Stimulated activated CD4-positive, alpha-beta T cell treated with anti-CD3 and anti-CD28 coated beads, TNF-alpha, amount 100 ng/mL, for 1 hour (primary cell): ENCODE measurements at regions not wholly inside any gene's neighbourhood (a gene's known extent, or its start where the extent isn't known, plus 50 kb on each side); places are given as distances from the start of the nearest gene placed in this dataset.

Experiments used
- DNase-seq, 3 donors: peaks; one replicate each; pipeline ENCODE4 v3.0.0-alpha.2; 2020; ENCODE audit warnings: low read depth in 3 of 3, low spot score in 1 of 3

DNA sequence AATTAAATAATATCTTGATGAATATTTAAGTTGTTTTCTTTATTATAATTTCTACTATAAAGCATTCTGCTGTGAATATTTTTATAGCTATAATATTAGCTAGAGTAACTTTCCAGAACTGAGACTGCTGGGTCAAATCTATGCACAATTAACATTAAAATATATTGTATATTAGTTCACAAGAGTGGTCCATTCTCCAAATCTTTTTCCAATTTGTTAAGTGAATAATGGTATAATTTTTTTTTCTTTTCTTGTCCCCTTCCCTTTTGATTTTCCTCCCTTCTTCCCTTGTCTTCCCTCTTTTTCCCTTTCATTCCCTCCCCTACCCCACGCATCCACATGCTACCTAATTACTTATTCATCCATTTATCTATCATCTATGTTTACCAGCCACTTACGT lies 977.5 kb downstream of the TUSC7 start:
- DNase-seq = no peak

DNA sequence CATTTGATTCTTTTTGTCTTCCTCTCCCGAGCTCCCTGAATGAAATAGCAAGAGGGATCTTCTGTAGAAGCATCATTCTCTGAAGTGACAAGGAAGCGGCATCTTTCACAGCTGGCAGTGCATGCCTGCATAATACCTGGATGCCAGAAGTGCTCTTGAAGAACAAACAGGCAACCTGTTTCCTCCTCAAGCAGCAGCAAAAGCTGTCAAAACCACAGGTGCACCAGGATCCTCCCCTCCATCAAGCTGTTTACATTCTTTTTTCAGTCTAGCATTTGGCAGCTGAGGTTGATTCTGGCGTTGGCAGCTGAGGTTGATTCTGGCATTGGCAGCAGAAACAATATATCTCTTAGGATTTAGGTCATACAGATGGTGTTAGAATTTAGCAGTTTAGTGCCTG lies 979.0 kb downstream of the TUSC7 start:
- DNase-seq = no peak

DNA sequence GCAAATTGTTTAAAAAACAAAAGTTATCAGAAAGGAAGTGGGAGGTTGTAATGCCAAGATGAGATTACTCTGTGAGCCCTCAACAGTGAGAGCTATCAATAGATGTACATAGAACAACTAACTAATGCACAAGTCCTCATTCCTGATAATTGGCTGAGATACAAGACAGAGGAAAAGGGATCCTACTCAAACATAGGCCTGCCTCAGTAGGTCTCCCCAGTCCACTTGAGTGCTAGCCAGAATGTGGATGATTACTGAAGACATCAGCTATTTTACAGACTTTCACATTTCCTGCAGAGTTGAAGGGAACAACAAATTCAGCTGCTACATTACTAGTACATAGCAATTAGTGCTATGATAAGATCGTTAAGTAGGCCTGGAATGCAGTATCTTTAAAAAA lies 981.9 kb downstream of the TUSC7 start:
- DNase-seq = no peak

DNA sequence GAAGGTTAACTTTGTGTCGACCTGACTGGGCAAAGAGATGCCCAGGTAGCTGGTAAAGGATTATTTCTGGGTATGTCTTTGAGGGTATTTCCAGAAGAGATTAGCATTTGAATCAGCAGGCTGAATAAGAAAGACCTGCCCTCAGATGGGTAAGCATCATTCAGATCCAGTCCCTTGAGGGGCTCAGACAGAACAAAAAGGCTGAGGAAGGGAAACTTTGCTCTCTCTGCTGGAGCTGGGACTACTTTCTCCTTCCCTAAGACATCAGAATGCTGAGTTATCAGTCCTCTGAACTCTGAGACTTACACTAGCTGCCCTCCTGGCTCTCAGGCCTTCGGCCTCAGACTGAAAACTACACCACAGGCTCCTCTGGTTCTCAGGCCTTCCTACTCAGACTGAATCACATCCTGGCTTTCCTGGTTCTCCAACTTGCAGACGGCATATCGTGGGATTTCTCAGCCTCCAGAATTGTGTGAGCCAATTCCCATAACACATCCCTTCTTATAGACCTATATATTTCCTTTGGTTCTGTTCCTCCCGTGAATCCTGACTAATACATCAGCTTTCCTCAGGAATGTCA lies 982.9 kb downstream of the TUSC7 start:
- DNase-seq = no peak

DNA sequence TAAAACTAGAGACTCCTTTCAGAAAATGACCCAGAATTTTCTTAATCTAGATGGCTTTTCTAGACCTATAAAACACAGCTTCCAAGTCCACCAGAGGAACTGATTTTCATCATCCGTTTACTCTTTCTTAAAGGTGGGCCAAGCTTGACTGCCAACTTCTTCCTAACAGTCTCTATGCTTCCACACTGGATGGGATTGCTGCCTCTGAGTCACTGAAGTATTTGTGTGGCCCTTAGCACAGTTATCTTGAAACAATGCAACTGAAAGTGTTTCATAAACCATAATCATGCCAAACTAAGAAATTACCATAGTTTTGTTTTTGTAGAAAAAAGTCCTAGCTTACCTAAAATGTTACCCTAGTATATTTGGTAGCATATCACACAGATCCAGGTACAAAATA lies 985.7 kb downstream of the TUSC7 start:
- DNase-seq = no peak

DNA sequence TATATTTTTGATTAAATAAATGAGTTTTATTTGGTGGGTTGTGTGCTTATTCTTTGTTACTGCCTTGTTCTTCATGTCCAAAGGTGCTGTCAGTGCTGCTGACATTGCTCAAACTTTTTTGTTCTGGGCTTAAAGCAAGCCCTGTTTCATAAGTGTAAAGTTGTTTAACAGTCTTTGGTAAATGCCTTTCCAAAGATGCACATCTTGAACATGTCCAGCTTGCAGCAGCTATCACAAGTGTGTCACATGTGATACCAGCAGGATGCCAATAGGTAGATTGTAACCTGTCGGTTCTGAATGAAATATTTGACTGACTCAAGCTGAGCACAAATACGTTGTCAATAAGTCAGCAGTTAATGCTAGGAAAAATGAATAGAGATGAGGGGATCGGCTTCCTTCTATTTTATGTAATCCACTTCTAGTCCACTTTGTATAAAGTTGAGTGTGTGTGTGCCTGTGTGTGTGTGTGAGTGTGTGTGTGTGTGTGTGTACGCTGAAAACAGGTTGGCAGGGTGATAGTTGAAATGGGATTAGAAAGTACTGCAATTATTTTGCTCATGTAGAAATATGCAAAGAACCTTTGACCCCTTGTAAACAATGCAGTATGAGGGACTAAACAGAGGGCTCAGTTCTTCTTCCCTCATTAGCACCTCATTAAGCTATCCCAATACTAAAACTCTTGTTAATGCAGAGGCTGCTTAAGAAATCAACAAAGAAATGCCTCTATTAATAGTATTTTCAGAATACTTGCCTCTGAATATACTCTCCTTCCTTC lies 986.5 kb downstream of the TUSC7 start:
- no peak for DNase-seq

DNA sequence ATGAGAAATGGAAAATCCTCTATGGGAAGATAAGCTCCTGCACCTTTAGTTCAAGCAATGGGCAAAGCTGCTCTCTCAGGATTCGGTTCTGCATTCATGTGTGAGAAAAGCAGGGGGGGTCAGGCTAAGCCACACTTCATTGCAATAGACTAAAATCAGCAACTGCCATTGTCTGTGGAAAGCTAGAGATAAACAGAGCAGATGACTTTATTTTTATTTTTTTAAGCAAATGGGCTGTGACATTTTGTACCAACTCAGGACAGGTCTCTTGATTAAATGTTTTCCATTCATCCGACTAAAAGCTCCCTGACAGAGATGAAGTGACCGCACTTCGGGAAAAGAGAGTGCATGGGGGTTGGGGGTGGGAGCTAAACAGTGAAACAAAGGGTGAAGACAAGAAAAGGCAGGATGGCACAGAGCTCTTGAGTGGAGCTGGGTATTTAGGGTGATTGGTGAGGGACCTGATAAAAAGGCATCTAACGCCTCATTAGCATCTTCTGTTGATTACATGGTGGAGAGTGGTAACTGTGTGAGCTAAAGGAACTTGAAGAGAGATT lies 987.4 kb downstream of the TUSC7 start:
- no peak for DNase-seq

DNA sequence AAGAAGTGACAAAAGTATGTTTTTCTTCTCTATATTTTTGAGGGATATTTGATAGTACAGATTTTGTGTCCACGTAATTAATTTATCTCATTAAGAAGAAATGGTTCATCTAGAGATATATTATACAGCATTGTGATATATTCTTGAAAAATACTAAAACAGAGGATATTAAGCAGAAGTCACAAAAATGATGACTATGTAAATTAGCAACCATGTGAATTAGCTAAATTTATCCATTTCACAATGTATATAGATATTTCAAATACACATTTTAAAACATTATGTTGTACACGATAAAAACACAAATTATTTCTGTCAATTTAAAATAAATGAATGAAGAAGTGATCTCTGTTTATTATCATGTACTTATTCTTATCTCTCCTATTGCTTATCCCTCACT lies 989.5 kb downstream of the TUSC7 start:
- no peak for DNase-seq

DNA sequence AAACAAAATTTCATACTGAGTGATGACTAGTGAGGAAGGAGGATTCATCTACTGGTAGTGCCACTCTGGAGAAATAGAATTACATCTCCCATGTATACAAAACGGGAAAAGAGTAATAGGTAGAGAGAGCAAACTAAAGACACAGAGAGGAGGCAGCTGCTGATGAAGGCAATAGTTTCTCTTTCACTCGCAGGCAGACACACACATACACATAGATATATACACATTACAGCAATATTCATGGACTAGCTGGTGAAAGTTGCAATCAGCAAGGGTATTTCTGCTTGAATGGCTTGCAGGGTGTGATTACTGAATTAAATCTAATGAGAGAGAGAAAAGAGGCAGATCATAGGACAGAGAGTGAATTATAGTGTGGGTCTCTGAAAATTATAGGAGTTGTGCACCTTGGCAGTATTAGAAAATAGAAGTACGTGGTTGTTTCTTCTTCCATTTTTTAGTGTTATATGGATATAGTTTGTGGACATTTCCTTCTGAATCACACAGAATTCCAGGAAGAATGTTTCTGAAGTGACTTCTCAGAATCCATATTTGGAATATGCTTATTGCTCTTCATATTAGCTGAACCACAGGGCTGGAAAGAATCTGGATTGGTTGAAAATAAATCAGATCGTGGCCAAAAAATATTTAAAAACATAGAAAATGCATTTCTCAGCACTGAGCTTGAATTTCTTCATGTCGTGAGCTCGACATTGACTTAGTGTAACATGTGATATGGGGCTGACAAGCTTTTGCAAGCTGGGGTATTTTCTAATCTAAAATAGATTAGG lies 991.2 kb downstream of the TUSC7 start:
- no peak for DNase-seq

DNA sequence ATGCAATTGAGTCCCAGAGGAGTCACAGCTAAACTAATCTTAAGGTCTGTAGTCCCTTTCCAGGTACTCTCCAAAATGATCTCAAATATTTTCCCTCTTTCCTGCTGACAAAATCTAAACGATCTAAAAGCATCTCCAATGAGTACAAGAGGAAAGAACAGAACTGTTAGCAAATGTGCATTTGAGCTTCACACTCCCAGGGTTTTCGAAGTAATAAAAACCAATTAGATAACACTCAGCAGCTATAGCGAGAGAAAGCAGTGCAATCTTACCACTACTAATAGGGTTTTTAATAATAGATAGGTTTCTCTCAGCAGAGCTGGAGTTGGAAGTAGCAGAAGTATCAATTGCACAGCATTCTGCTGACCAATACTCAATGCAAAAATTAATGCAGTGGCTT lies 995.4 kb downstream of the TUSC7 start:
- DNase-seq = no peak

DNA sequence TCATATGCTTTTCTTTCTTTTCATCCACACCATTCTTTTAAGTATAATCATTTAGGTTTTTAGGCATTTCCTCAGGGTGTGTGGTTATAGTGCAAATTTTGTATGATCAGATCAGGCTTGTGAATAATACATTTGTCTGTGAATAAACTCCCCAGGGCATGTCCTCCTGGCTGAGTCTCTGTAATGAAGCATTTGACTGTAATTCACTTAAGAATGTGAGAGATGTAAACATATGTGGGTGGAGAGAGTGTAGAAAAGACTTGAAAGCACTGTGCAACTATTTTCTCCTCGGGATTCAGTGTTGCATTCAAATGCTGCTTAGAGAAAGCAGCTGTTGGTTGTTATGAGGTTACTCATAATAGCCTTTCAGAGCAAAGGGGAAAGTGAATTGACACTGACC lies 996.5 kb downstream of the TUSC7 start:
- DNase-seq = no peak

DNA sequence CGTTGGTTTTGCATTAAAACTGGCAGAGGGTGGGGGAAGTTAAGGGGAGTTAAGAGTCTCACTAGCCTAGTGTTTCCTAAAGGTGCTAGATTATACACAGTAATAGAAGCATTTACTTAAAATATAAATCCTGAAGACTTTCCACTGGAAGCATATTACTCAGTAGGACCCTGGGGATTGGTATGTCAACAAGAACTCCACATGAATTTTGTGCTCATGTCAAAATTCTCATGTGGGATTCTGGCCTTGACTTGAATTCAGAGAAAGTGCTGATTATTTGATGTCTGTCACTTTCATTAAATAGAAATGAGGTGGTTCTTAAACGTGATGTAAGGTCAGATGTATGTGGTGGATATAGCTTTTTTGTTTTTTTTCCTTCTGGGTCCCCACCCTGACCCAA lies 997.2 kb downstream of the TUSC7 start:
- DNase-seq = no peak

DNA sequence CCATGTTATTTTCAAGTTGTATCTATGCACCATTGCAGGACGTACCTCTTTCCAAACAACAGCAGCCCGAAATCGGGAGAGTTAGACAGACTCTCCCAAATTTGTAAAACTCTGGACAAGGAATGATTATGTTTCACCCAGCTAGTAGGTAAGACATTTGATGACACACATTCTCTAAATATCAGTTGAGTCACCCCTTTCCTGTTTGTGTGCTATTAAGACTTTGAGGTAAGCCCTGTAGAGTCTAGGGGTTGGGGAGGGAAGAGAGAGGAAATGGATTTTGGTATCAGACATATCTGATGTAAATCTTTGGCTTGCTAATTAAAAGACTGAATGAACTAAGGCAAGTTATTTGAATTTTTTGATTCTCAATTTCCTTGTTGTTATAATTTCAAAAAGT lies 999.0 kb downstream of the TUSC7 start:
- DNase-seq = no peak

DNA sequence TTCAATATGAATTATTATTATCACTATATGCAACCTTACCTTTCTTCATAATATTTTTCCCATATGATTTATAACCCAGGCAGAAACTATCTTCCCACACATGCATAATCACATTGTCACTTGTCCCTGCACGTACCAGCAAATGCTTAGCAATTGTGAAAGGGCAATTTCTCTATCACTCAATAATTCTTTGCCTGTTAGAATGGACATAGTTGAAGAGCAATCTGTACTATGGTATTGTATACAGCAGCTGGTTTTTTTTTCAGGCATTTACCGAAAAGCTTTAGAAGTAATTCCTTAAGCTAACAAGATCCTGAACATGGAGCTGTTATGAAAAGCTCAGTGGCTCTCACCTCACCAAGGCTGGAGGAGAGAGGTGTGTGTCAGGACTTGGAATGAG lies 999.5 kb downstream of the TUSC7 start:
- no peak for DNase-seq

DNA sequence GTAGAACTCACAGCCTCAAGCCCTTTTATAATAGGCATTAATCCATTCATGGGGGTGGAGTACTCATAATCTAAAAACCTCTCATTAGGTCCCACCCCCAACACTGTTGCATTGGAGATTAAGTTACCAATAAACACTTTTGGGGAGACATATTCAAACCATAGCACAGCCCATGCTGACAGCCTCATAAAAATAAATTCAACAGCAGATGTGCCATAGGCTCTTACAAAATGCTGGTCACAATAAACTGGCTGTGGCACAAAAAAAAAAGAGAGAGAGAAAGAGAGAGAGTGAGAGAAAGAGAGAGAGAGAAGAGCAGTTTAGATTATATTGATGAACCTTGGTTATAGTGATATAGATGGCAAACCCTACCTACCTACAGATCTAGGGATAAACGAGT lies 1000.9 kb downstream of the TUSC7 start:
- DNase-seq = no peak

DNA sequence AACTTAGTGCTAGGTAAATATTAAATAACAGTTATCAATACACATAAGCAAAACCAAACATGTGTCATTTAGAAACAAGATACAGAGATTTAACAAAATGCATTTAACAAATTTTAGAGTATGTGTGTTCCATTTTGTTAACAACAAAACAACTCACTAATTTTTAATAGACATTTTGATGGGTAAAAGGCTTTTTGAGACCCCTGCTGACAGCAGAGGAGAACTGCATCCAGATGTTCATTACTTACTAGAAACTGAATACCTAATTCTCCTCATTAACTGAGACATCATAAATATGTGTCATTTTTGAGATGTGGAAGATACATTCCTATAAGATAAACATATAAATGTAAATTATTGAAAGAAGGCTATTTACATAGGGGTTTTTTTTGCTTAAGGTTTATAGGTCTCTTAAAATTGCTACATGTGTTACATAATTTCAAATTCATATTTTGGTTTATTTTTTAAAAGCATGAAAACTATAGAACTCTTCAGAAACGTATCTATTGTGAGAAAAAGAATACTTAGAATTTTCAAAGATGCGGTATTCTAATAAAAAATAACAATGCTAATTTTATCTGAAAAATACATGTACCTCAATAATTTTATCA lies 1009.8 kb downstream of the TUSC7 start:
- DNase-seq = no peak

DNA sequence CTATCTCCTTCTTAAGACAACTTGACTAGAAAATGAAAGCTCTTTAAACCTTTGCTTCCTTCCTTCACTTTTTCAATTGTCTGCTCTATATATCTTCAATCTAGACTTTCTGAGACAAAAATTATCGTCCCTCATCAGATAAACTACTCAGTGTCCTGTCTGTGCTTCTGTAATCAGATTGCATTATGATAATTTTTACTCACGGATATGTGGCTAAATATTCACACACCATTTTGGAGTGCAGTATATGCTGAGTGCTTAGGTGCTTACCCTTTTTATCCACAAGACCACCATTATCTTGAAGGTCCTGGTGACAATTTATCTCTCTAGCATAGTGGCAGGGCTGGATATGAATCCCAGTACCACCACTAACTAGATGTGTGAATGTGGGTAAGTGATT lies 1012.3 kb downstream of the TUSC7 start:
- DNase-seq = no peak

DNA sequence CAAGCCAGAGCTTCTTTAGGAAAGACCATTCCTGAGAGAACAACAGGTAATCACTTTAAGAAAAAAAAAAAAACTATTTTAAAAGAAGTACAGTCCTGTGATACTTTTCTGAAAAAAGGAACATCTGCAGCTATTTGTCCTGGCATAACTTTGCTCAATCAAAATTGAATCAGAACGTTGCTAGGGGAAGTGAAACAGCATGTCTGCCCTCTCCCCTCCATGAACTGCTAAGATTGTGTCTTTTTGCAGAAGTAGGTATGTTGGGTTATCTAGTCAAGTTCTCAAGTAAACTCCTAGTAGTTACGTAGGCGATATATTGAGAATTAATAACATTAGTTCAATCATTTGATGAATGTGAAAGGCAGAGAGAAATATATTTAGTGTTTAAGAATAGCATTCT lies 1013.3 kb downstream of the TUSC7 start:
- no peak for DNase-seq

DNA sequence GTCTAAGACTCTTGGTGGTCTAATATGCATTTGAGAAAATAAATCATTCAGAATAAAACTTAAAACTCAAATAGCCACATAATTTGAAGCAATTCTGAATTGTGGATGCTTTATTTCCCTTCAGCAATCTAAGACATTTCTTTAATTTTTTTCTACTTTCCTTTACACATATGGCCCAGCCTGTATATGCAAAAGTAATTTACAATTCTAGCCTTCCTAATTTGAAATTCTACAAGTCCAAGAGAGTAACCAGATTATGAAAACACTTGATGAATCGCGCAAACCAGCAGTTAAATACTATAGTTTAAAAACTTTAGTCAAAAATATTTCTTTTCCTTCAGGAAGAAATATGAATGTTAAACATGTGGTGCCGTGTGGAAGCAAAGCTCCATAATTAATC lies 1014.2 kb downstream of the TUSC7 start:
- no peak for DNase-seq

DNA sequence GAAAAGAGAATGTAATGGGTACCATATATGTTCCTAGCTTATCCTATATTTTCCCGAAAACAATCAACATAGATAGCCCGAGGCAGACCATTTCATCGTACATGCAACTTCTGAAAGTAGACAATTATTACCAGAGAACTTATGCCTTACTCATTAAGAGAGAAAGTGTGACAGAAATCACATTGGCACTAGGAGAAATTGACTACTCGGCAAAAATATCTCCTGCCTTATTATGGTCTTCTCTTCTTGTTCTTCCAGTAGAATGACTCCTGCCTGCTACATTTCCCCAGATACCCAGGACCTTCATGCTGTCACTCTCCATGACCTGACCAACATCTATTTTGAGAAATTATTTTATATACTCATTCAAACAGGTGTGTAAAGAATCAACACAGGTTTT lies 1015.7 kb downstream of the TUSC7 start:
- no peak for DNase-seq

DNA sequence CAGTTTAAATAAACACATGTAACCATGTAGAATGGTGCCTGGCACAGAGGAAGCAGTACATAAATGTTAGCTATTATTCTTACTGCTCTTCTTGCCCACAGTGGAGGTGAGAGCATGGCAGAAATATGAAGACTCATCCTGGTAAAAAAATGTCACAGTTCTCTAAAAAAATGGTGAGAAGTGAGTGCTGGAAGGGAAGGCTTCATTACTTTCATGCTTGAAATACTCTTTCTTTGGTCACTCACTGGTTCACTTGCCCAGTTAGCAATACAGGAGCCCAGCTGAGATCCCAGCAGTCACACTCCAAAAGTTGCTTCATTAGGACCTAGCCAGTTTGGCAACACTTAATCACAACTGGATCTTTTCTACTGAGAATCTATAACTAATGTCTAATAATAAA lies 1017.2 kb downstream of the TUSC7 start:
- DNase-seq = no peak

DNA sequence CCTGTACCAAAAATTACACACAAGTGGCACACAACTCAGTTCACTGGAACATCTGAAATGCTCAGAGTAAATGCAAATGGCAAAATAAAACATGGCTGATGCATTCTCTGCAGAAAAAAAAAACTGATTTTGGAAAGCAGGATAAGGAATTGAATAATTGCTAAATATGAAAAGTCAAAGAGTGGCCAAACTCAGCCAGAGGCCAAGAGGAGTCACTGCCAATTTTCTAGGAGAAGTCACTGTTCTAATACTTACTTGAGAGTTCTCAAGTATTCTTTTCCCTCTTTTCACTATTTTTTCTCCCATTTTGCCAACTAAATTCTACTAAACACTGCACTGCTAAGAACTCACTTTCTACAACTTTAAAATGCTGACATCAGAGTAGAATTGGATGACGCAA lies 1018.6 kb downstream of the TUSC7 start:
- no peak for DNase-seq
